IMR-90 (cell line): ENCODE measurements at regions not wholly inside any gene's neighbourhood (a gene's known extent, or its start where the extent isn't known, plus 50 kb on each side); places are given as distances from the start of the nearest gene placed in this dataset.

Source experiments
- BHLHE40 ChIP-seq: fragments of 150-350 bp; IDR thresholded peaks from 2 replicates; pipeline ENCODE4 v1.6.1; 2016; ENCODE audit warnings: mild to moderate bottlenecking, low read depth, low read length
- CEBPB ChIP-seq: IDR thresholded peaks from 2 replicates; pipeline ENCODE4 v1.6.1; 2012; ENCODE audit warnings: low read depth, low read length, improper control_type of control experiment
- CTCF ChIP-seq: conservative IDR thresholded peaks from 2 replicates; pipeline ENCODE4 v1.5.1; 2012; ENCODE audit warnings: mild to moderate bottlenecking, low read depth, low read length, improper control_type of control experiment
- FOS ChIP-seq: fragments of 150-350 bp; IDR thresholded peaks from 2 replicates; pipeline ENCODE4 v1.6.1; 2016; ENCODE audit warnings: low read depth, low read length
- MAFK ChIP-seq: IDR thresholded peaks from 2 replicates; pipeline ENCODE4 v1.6.1; 2012; ENCODE audit warnings: low read depth, low read length, improper control_type of control experiment
- MAZ ChIP-seq: IDR thresholded peaks from 2 replicates; pipeline ENCODE4 v1.6.1; 2012; ENCODE audit warnings: low read depth, mild to moderate bottlenecking, low read length, improper control_type of control experiment, moderate library complexity, borderline replicate concordance
- MXI1 ChIP-seq: IDR thresholded peaks from 2 replicates; pipeline ENCODE4 v1.6.1; 2012; ENCODE audit warnings: low read depth, mild to moderate bottlenecking, low read length, moderate library complexity, borderline replicate concordance
- POLR2A ChIP-seq: IDR thresholded peaks from 2 replicates; pipeline ENCODE4 v1.6.1; 2012; ENCODE audit warnings: mild to moderate bottlenecking, low read depth, low read length
- RCOR1 ChIP-seq: IDR thresholded peaks from 2 replicates; pipeline ENCODE4 v1.6.1; 2012; ENCODE audit warnings: mild to moderate bottlenecking, low read length, improper control_type of control experiment; ENCODE audit not compliant: insufficient replicate concordance
- RFX5 ChIP-seq: IDR thresholded peaks from 2 replicates; pipeline ENCODE4 v1.8.0; 2012; ENCODE audit warnings: low read depth, mild to moderate bottlenecking, low read length, moderate library complexity
- SMC3 ChIP-seq: fragments of 150-350 bp; IDR thresholded peaks from 2 replicates; pipeline ENCODE4 v1.6.1; 2016; ENCODE audit warnings: low read depth, mild to moderate bottlenecking, antibody characterized with exemption, low read length, moderate library complexity
- USF2 ChIP-seq: fragments of 150-350 bp; IDR thresholded peaks from 2 replicates; pipeline ENCODE4 v1.6.1; 2017; ENCODE audit warnings: mild to moderate bottlenecking, antibody characterized with exemption, low read length, low read depth

GRCh38 chr4:155565330-155565729 lies 101.3 kb upstream of the GUCY1A1 start:
- TF ChIP-seq POLR2A (no peak), CTCF (no peak), RFX5 (no peak), BHLHE40 (no peak), FOS (no peak), MAFK (no peak), MAZ (no peak), RCOR1 (no peak), MXI1 (no peak), SMC3 (no peak), CEBPB (no peak), USF2 (no peak)
